ENCODE measurements at regions not wholly inside any gene's neighbourhood (a gene's known extent, or its start where the extent isn't known, plus 50 kb on each side); places are given as distances from the start of the nearest gene placed in this dataset.

DNA sequence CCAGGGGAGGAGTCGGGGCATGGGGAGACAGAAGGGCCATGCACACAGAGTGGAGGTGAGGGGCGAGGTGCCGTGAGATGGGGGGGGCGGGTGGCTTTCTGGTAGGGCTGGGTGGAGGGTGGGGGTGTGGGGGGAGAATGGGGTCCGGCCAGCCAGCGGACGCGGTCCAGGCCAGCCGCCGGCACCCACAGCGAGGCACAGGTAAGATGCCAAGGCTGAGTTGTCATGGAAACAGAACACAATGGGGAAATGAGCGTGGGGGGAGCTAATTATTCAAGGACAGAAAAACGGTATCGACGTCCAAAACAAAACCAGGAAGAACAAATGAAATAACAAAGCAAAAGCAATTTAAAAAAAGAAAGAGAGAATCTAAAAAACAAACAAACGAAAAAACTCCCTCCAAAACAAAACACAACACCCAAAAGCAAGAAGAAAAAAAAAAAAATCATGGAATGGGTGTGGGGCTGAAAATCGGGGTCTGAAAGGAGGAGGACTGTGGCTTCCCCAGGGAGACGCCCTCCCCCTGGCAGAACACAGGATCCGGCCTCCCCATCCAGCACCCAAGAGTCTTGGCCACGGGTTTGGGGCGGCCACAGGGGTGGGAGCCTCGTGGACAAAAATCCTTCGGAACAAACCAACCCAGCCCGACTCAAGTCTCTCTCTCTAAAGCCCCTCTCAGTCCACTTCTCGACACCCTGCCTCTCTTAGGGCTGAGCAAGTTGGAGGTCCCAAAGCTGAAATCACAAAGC, 92.5 kb downstream of the PTPRS start (continued):
- TF ChIP-seq, protein P1, sequence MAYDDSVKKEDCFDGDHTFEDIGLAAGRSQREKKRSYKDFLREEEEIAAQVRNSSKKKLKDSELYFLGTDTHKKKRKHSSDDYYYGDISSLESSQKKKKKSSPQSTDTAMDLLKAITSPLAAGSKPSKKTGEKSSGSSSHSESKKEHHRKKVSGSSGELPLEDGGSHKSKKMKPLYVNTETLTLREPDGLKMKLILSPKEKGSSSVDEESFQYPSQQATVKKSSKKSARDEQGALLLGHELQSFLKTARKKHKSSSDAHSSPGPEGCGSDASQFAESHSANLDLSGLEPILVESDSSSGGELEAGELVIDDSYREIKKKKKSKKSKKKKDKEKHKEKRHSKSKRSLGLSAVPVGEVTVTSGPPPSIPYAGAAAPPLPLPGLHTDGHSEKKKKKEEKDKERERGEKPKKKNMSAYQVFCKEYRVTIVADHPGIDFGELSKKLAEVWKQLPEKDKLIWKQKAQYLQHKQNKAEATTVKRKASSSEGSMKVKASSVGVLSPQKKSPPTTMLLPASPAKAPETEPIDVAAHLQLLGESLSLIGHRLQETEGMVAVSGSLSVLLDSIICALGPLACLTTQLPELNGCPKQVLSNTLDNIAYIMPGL (CRISPR knock-in tag; IDR thresholded peaks at IDR 0.05; ENCODE audit: borderline replicate concordance): no peak
- TF ChIP-seq KDM1A (IDR thresholded peaks at IDR 0.05; ENCODE audit: low read depth) (no peak), CBX2 (IDR thresholded peaks at IDR 0.05; ENCODE audit: borderline replicate concordance, low read depth) (no peak), ZSCAN20 (CRISPR knock-in tag; IDR thresholded peaks at IDR 0.05) (no peak)

DNA sequence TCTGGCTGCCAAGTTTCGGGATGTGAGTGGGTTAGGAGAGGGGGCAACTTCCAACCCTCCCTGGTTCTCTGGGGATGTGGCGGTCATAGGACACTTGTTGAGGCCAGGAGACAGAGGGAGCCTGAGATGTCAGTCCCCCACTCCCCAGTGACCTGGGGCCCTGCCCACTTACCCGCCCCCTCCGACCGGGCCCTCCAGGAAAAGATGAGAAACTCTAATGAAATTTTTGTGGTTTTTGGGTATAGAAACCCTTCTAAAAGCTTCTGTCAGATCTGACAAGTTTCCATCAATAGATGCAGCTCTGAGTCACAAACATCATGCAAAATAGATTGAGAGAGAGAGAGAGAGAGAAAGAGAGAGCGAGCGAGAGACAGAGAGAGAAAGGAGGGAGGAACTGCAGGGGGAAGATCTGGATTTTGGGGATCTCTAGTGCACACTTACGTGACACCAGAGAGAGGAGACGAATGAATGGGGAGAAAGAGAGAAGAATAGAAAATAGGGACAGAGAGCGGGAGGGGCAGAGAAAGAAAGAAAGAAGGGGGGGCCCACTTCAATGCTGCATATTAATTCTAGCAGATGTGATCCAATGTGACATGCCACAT, 94.0 kb downstream of the PTPRS start:
- ChIA-PET CTCF (no interaction called here), POLR2A (no interaction called here)
- TF ChIP-seq NR3C1 (IDR thresholded peaks at IDR 0.05): no peak
- TF ChIP-seq, protein P2, sequence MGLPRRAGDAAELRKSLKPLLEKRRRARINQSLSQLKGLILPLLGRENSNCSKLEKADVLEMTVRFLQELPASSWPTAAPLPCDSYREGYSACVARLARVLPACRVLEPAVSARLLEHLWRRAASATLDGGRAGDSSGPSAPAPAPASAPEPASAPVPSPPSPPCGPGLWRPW (IDR thresholded peaks at IDR 0.05): no peak
- no peak for TF ChIP-seq EHF (CRISPR knock-in tag; IDR thresholded peaks at IDR 0.05)
- no peak for TF ChIP-seq POLR2AphosphoS2 (conservative IDR thresholded peaks at IDR 0.05; ENCODE audit: low read length)
- no peak for TF ChIP-seq SMC3 (IDR thresholded peaks at IDR 0.05)
- no peak for TF ChIP-seq MAFK (IDR thresholded peaks at IDR 0.05; ENCODE audit: partially characterized antibody)
- no peak for TF ChIP-seq FOSL2 (IDR thresholded peaks at IDR 0.05)
- TF ChIP-seq FOSL2 (CRISPR knock-in tag; IDR thresholded peaks at IDR 0.05): no peak
- TF ChIP-seq CHD4 (IDR thresholded peaks at IDR 0.05; ENCODE audit: borderline replicate concordance): no peak
- TF ChIP-seq POLR2A (IDR thresholded peaks at IDR 0.05; ENCODE audit: low read length): no peak
- no peak for TF ChIP-seq RARB (CRISPR knock-in tag; IDR thresholded peaks at IDR 0.05)
- TF ChIP-seq JUN (IDR thresholded peaks at IDR 0.05): no peak
- Histone ChIP-seq H3K4me3 (no peak overlapping the region), H3K27ac (no peak overlapping the region), H3K9me3 (no peaks in the 10 kb centered on the region), H3K4me1 (no peaks in the 10 kb centered on the region), H3K4me2 (no peak overlapping the region)
- WGBS (ENCODE audit: missing lambda C conversion rate): 89% methylated on average over 10 of the region's 10 CpGs
- FAIRE-seq (no peak), ATAC-seq (no peak), DNase-seq (ENCODE audit: low read depth in 1 of 2, low spot score in 1 of 2) (no peak)

DNA sequence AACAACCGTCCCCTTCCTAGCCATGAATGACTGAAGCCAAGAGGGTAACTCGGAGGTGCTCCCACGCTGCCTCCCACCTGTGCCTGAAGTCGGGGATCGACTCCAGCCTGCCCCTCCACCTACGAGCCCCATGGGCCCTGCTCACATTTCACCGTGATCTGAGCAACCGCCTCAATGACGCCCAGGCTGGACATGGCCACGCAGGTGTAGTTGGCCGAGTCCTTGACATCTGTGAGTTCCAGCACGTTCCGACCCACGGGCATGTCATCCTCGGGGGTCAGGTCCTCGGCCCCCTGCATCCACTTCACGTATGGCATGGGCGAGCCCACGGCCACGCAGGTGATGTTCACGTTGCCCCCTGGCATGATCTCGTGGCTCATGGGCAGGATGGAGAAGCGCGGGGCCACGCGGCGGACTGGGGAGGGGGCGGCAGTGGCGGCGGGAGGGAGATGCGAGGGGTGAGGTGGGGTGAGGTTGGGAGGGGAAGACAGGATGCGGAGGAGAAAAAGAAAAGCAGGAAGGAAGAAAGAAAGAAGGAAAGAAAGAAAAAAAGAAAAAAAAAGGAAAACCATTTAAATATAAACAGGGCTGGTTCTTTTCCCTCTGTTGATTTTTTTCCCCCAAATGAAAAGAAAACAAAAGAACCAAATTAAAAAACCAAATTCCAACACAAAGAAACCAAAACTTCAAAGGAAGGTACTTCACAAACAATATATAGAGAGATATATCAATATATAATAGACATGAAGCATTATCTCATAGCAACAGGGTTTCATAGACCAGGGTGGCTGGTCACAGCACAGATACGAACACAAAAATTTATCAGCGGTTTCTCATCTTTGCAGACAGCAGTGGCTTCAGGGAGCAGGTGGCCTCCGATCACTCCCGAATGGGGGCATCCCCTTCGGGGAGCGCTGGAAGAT, 94.7 kb downstream of the PTPRS start:
- Histone ChIP-seq H3K9me3 (no peaks in the 10 kb centered on the region), H3K4me2 (no peak overlapping the region), H3K4me3 (no peak overlapping the region), H3K4me1 (no peaks in the 10 kb centered on the region), H3K27ac (no peak overlapping the region)
- ATAC-seq (no peak), DNase-seq (ENCODE audit: low read depth in 1 of 2, low spot score in 1 of 2) (no peak), FAIRE-seq (no peak)
- CTCF ChIA-PET: no interaction called here
- TF ChIP-seq RAD21 (conservative IDR thresholded peaks at IDR 0.05 in 1 of 2, IDR thresholded peaks at IDR 0.05 in 1 of 2) (no peak), HDAC2 (IDR thresholded peaks at IDR 0.05) (no peak), RCOR1 (IDR thresholded peaks at IDR 0.05; ENCODE audit: low read depth, low read length) (no peak), KDM1A (IDR thresholded peaks at IDR 0.05; ENCODE audit: low read depth) (no peak), CBX8 (IDR thresholded peaks at IDR 0.05) (no peak), POLR2AphosphoS2 (conservative IDR thresholded peaks at IDR 0.05; ENCODE audit: low read length) (no peak), JUN (IDR thresholded peaks at IDR 0.05) (no peak), FOXS1 (CRISPR knock-in tag; IDR thresholded peaks at IDR 0.05) (no peak), NFE2L2 (conservative IDR thresholded peaks at IDR 0.05; ENCODE audit: low read length) (no peak), PHF8 (IDR thresholded peaks at IDR 0.05; ENCODE audit: borderline replicate concordance, low read depth) (no peak), GATA3 (IDR thresholded peaks at IDR 0.05; ENCODE audit: borderline replicate concordance) (no peak), ZFP36 (IDR thresholded peaks at IDR 0.05; ENCODE audit: borderline replicate concordance, partially characterized antibody) (no peak), MAZ (IDR thresholded peaks at IDR 0.05; ENCODE audit: borderline replicate concordance, low read depth, low read length) (no peak)
- 96% methylated on average over 23 of the region's 38 CpGs for WGBS (ENCODE audit: missing lambda C conversion rate)
- POLR2A ChIA-PET: no interaction called here

Measured in A549 (cell line).